ENCODE measurements at regions not wholly inside any gene's neighbourhood (a gene's known extent, or its start where the extent isn't known, plus 50 kb on each side); places are given as distances from the start of the nearest gene placed in this dataset.
"Not testable (repeated sequence)": the region's sequence is repeated elsewhere in the genome, so short reads cannot be mapped to it uniquely, and the experiment has no call there.

GRCh38 chr1:221276896-221277409, 397.7 kb downstream of the HLX start:
- H3K36me3 ChIP-seq (ENCODE audit: low read depth), result no peaks in the 10 kb centered on the region
- H3K9me3 ChIP-seq (ENCODE audit: severe bottlenecking), result no peaks in the 10 kb centered on the region
- TF ChIP-seq CTCF (IDR thresholded peaks at IDR 0.05; ENCODE audit: poor library complexity, severe bottlenecking), result no peak
- no peaks in the 10 kb centered on the region for H3K27me3 ChIP-seq (ENCODE audit: insufficient read depth, poor library complexity, severe bottlenecking)
- no peak overlapping the region for H3K27ac ChIP-seq (ENCODE audit: poor library complexity, severe bottlenecking)
- ATAC-seq (ENCODE audit: low read depth) (no peak), DNase-seq (ENCODE audit: low spot score) (no peak)
- H3K4me3 ChIP-seq (ENCODE audit: severe bottlenecking), result no peak overlapping the region
- no peaks in the 10 kb centered on the region for H3K4me1 ChIP-seq (ENCODE audit: insufficient read depth, poor library complexity, severe bottlenecking)

GRCh38 chr1:221279146-221279545, 399.9 kb downstream of the HLX start:
- no peaks in the 10 kb centered on the region for H3K27me3 ChIP-seq (ENCODE audit: insufficient read depth, poor library complexity, severe bottlenecking)
- TF ChIP-seq CTCF (IDR thresholded peaks at IDR 0.05; ENCODE audit: poor library complexity, severe bottlenecking), result no peak
- H3K27ac ChIP-seq (ENCODE audit: poor library complexity, severe bottlenecking), result no peak overlapping the region
- no peaks in the 10 kb centered on the region for H3K4me1 ChIP-seq (ENCODE audit: insufficient read depth, poor library complexity, severe bottlenecking)
- no peak for DNase-seq (ENCODE audit: low spot score)
- H3K4me3 ChIP-seq (ENCODE audit: severe bottlenecking), result no peak overlapping the region
- H3K36me3 ChIP-seq (ENCODE audit: low read depth), result no peaks in the 10 kb centered on the region
- no peak for ATAC-seq (ENCODE audit: low read depth)
- H3K9me3 ChIP-seq (ENCODE audit: severe bottlenecking), result no peaks in the 10 kb centered on the region

GRCh38 chr1:221283532-221283931, 404.3 kb downstream of the HLX start:
- H3K27ac ChIP-seq (ENCODE audit: poor library complexity, severe bottlenecking), result no peak overlapping the region
- TF ChIP-seq CTCF (IDR thresholded peaks at IDR 0.05; ENCODE audit: poor library complexity, severe bottlenecking), result no peak
- DNase-seq (ENCODE audit: low spot score) (no peak), ATAC-seq (ENCODE audit: low read depth) (no peak)
- H3K27me3 ChIP-seq (ENCODE audit: insufficient read depth, poor library complexity, severe bottlenecking), result no peaks in the 10 kb centered on the region
- no peaks in the 10 kb centered on the region for H3K36me3 ChIP-seq (ENCODE audit: low read depth)
- no peaks in the 10 kb centered on the region for H3K9me3 ChIP-seq (ENCODE audit: severe bottlenecking)
- no peaks in the 10 kb centered on the region for H3K4me1 ChIP-seq (ENCODE audit: insufficient read depth, poor library complexity, severe bottlenecking)
- no peak overlapping the region for H3K4me3 ChIP-seq (ENCODE audit: severe bottlenecking)

GRCh38 chr1:221284028-221284427, 404.8 kb downstream of the HLX start:
- no peak overlapping the region for H3K27ac ChIP-seq (ENCODE audit: poor library complexity, severe bottlenecking)
- no peak for TF ChIP-seq CTCF (IDR thresholded peaks at IDR 0.05; ENCODE audit: poor library complexity, severe bottlenecking)
- DNase-seq (ENCODE audit: low spot score), result no peak
- no peaks in the 10 kb centered on the region for H3K9me3 ChIP-seq (ENCODE audit: severe bottlenecking)
- ATAC-seq (ENCODE audit: low read depth), result peak; percentile 48; the same call in 2 of the 3 replicates
- no peaks in the 10 kb centered on the region for H3K36me3 ChIP-seq (ENCODE audit: low read depth)
- H3K4me3 ChIP-seq (ENCODE audit: severe bottlenecking), result no peak overlapping the region
- no peaks in the 10 kb centered on the region for H3K27me3 ChIP-seq (ENCODE audit: insufficient read depth, poor library complexity, severe bottlenecking)
- no peaks in the 10 kb centered on the region for H3K4me1 ChIP-seq (ENCODE audit: insufficient read depth, poor library complexity, severe bottlenecking)

GRCh38 chr1:221284991-221285390, 405.7 kb downstream of the HLX start:
- H3K4me1 ChIP-seq (ENCODE audit: insufficient read depth, poor library complexity, severe bottlenecking); H3K4me3 ChIP-seq (ENCODE audit: severe bottlenecking); H3K27ac ChIP-seq (ENCODE audit: poor library complexity, severe bottlenecking); DNase-seq (ENCODE audit: low spot score); H3K9me3 ChIP-seq (ENCODE audit: severe bottlenecking); H3K36me3 ChIP-seq (ENCODE audit: low read depth); ATAC-seq (ENCODE audit: low read depth); H3K27me3 ChIP-seq (ENCODE audit: insufficient read depth, poor library complexity, severe bottlenecking): not testable (repeated sequence)

GRCh38 chr1:221285458-221286210, 406.4 kb downstream of the HLX start:
- H3K27me3 ChIP-seq (ENCODE audit: insufficient read depth, poor library complexity, severe bottlenecking); H3K27ac ChIP-seq (ENCODE audit: poor library complexity, severe bottlenecking); H3K4me1 ChIP-seq (ENCODE audit: insufficient read depth, poor library complexity, severe bottlenecking); ATAC-seq (ENCODE audit: low read depth); H3K36me3 ChIP-seq (ENCODE audit: low read depth); H3K4me3 ChIP-seq (ENCODE audit: severe bottlenecking); DNase-seq (ENCODE audit: low spot score); H3K9me3 ChIP-seq (ENCODE audit: severe bottlenecking): not testable (repeated sequence)

Data from RWPE2 (cell line).